C4-2B (cell line): ENCODE measurements at regions not wholly inside any gene's neighbourhood (a gene's known extent, or its start where the extent isn't known, plus 50 kb on each side); places are given as distances from the start of the nearest gene placed in this dataset.

ENCODE experiments used
- H3K27ac ChIP-seq: fragments of 450-650 bp; 2 replicates; pipeline ENCODE4 v1.5.1; 2017
- CTCF ChIP-seq: fragments of 450-650 bp; conservative IDR thresholded peaks from 2 replicates; pipeline ENCODE4 v1.5.1; 2017; ENCODE audit warnings: mild to moderate bottlenecking
- ZFX ChIP-seq: fragments of 450-650 bp; IDR thresholded peaks from 2 replicates; pipeline ENCODE4 v1.6.1; 2017

- TF ChIP-seq CTCF (no peak), ZFX (no peak)
- no peak overlapping the region for H3K27ac ChIP-seq
These were observed 256.2 kb downstream of the TSN start for GRCh38 chr2:122011493-122012270.

GRCh38 chr2:122018736-122019135 lies 263.3 kb downstream of the TSN start:
- H3K27ac ChIP-seq = no peak overlapping the region
- no peak for TF ChIP-seq ZFX
- TF ChIP-seq CTCF = no peak

- H3K27ac ChIP-seq = no peak overlapping the region
- no peak for TF ChIP-seq CTCF
- no peak for TF ChIP-seq ZFX
These were observed 264.3 kb downstream of the TSN start for GRCh38 chr2:122019724-122020123.

- no peak for TF ChIP-seq ZFX
- TF ChIP-seq CTCF = no peak
- H3K27ac ChIP-seq = no peak overlapping the region
These were observed 264.9 kb downstream of the TSN start for GRCh38 chr2:122020377-122020776.

- TF ChIP-seq CTCF (no peak), ZFX (no peak)
- H3K27ac ChIP-seq = no peak overlapping the region
These were observed 266.5 kb downstream of the TSN start for GRCh38 chr2:122021941-122022340.

GRCh38 chr2:122022531-122022930 lies 267.1 kb downstream of the TSN start:
- no peak overlapping the region for H3K27ac ChIP-seq
- TF ChIP-seq ZFX = no peak
- TF ChIP-seq CTCF = no peak

- no peak for TF ChIP-seq CTCF
- TF ChIP-seq ZFX = no peak
- H3K27ac ChIP-seq = no peak overlapping the region
These were observed 267.8 kb downstream of the TSN start for GRCh38 chr2:122023059-122023864.
